ENCODE measurements at regions not wholly inside any gene's neighbourhood (a gene's known extent, or its start where the extent isn't known, plus 50 kb on each side); places are given as distances from the start of the nearest gene placed in this dataset.
"Not testable (repeated sequence)": the region's sequence is repeated elsewhere in the genome, so short reads cannot be mapped to it uniquely, and the experiment has no call there.

DNA sequence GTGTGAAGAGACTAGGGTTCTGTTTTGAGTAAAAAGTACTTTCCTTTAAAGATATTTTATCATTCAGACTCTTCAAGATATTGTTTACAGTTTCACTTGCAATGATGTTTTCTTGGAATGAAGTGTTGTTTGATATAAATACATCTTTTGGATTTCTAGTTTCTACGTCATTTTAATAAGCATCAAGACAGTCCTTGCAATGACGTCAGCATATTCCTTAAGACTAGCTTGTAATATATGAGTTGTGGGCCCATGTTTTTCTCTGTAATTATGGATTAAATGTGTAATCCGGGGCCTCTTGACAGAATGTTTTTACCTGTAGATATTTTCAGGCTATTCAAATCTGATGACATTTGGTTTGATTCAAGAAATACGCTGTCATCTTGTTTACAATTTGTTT, 66.1 kb downstream of the RBMX2 start:
- DNase-seq (ENCODE audit: low spot score): no peak

- DNase-seq (ENCODE audit: low spot score): no peak
Observed at GRCh38 chrX:130468395-130468923, 66.7 kb downstream of the RBMX2 start.

DNA sequence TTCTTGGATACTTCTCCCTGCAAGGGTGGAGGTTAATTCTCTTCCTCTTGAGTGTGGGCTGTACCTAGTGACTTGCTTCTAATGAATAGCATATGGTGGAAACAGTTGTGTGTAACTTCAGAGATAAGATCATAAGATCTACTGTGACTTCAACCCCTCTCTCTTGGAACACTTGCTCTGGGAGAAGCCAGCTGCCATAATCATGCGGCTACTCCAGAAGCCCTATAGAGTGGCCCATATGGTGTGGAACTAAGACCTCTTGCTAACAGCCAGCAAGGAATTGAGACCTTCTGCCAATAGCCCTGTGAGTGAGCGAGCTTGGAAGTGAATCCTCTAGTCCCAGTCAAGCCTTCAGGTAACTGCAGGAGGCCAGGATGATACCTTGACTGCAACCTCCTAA, 81.1 kb downstream of the RBMX2 start:
- no peak for DNase-seq (ENCODE audit: low spot score)

- no peak for DNase-seq (ENCODE audit: low spot score)
Observed at GRCh38 chrX:130485870-130486269, 84.1 kb downstream of the RBMX2 start.

DNA sequence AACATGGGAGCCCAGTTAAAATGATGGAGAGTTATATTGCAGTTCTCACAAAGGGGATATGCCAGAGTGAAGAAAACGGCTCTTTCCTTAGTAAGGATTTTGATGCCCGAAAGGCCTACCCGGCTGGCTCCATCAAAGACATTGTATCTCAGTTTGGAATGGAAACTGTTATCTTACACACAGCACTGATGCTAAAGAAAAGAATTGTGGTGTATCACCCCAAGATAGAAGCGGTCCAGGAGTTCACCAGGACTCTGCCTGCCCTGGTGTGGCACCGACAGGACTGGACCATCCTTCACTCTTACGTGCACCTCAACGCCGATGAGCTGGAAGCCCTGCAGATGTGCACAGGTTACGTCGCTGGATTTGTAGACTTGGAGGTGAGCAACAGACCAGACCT, 93.7 kb downstream of the RBMX2 start:
- not testable (repeated sequence) for DNase-seq (ENCODE audit: low spot score)

DNA sequence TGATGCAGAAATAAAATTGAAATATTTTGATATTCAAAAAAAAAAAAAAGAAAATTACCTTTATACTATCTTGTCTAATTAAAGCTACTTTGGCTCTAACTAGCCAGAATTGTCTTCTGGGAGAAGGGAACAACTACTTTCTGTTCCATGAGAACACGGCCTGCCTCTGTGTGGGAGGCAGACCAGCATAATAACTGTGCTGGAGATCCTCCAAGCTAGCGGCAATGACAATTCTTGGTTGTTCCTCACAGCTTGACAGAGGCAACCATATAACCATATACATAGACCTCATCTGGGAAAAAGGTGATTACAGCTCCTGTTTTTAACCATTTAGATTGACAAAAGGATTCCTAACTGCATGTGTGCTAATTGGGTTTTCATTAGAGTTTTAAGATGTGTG, 95.7 kb downstream of the RBMX2 start:
- no peak for DNase-seq (ENCODE audit: low spot score)

DNA sequence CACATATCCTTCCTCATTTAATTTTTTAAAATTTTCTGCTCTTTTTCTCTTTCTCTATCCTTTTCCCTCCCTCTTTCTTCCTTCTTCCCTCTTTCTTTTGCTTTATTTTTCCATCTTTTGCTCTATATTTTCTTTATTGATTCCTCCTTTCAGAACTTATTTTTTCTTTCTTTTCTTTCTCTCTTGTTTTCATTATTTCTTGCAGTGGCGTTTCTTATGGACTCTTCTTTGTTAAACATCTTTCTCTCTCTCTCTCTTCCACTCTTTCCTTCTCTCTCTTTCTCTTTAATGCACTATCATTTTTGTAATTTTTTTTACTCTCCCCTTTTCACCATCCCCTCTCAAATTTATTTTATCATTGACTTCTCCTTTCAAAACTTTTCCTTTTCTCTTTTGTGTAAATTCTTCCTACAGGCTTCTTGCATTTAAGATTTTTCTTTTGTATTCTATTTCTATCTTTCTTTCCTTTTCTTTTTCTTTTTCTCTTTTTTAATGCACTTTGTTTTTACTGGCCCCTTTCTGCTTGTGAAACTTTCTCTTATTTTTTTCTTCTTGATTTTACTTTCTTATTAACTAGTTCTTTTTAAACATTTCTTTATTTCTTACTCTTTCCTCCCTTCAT, 97.0 kb downstream of the RBMX2 start:
- no peak for DNase-seq (ENCODE audit: low spot score)

GRCh38 chrX:130502016-130502570, 100.3 kb downstream of the RBMX2 start:
- no peak for DNase-seq (ENCODE audit: low spot score)

DNA sequence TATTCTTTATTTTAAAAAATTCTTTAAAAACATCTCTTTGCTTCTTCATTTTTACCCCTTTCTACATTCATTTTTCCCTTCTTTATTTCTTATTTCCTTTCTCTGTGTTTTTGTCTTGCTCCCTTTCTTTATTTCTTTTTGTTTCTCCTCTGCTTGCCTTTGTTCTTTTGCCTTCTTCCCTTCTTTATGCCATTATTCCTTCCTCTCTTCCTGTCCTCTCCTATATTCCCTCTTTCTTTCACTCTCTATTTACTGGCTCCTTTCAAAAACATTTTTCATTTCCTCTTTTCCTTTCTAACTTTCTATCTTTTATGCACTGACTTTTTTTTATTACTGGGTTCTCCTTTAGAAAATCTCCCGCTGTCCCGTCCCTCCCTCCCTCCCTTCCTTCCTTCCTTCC, 102.2 kb downstream of the RBMX2 start:
- no peak for DNase-seq (ENCODE audit: low spot score)

DNA sequence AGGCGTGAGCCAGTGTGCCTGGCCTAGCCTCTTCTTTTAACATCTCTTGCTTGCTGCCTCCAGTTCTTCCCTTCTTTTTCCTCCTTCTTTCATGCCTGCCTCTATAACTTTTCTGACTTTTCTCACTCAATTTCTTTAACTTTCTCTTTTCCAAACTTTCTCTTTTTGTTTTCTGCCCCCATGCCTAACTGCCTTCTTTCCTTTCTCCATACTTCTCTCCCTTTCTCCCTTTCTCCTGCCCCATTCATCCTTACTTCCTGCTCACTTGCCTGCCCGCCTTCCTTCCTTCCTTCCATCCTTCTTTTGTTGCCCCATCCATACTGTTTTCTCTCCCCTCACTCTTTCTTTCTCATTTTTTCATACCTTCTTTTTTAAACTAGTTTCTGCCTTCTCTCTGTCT, 105.2 kb downstream of the RBMX2 start:
- DNase-seq (ENCODE audit: low spot score): no peak

DNA sequence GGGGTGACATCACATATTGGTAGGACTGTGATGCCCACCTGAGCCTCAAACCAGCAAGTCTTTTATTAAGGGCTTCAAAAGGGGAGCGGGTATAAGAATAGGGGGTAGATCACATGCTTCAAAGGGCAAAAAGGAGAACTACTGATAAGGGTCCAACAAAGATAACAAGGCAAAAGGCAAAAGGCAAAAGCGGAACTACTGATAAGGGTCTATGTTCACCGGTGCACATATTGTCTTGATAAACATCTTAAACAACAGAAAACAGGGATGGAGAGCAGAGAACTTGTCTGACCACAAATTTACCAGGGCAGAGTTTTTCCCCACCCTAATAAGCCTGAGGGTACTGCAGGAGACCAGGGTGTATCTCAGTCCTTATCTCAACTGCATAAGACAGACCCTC, 110.7 kb downstream of the RBMX2 start:
- not testable (repeated sequence) for DNase-seq (ENCODE audit: low spot score)

DNA sequence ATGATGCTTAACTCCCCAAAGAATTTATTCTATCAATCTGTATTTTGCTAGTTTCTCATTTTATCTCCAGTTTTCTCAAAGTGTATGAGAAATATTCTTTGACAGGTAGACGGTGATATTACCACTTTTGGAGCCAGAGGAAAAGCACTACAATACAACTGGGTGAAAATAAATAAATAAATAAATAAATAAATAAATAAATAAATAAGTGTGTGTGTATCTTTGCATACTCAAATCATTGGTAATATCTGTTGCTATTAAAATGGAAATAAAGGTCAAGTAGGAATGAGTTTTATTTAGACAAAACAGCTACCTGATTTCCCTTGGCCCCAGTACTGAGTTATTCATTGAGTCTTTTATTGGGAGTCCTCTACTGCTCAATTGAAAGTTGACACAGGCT, 114.3 kb downstream of the RBMX2 start:
- DNase-seq (ENCODE audit: low spot score): no peak

DNA sequence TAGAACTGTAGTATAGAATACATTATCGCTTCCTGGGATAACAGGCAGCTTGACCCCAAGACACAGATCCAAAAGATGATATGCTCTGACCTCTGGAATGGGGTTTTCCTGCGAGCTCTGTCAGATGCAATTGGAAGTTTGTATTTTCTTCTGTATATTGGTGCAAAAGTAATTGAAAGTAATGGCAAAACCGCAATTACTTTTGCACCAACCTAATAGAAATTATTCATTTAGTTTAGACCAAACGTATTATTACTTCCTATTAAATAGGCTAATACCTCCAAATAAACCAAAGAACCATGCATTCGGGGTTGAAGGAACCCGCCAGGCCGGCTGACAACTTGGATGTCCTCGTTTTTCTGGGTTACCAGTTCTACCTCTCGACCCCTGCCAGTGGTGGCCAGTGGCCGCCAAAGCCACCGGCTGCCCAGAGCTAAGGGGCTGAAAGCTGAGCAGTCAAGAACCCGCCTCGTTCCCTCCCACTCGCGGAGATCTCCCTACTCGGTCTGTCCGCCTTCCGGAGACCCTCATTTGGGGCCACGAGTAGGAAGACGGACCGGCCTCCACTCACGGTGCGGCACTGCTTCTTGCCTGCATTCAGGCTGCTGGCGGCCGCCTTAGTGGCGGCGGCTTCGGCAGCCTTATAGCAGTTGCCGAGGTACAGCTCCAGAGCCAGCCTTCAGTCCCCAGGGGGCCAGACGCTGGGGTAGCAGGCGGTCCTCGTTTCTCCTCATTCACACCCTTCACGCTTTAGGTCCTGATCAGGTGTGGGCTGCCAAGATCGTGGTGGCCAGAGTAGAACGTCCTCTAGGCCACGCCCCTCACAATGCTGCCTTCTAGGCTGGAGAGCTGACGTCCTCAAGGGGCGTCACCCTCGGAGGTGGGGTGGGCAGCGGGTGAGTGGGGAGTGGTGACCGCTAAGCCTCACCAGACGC, 121.9 kb downstream of the RBMX2 start:
- peak; percentile 60 for DNase-seq (ENCODE audit: low spot score)

DNA sequence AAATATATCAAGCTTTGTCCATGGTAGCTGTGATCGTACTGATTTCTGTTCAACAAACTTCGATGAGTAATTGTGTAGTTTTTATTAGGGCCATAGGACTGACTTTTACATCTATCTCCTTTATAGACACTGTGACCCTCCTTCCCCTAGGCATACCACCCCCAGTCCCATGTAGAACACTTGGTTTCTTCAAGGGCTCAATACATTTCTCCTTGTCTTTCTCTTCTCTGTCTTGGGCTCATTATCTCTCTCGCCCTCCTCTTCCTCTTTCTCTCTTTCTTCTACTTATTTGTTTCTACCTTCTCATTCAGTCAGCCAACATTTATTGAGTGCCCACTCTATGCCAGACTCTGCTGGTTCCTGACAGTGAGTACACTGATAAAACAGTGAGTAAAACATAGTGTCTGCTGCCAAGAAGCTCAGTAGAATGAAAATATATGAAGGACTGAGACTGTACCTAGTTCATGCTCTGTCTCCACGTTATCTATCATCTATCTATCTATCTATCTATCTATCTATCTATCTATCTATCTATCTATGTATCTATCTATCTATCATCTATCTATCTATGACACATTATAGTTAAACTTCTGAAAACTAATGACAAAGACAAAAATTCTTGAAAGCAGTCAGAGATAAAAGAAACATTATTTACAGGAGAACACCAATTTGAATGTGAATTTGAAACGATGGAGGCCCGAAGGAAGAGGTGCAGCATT, 122.8 kb downstream of the RBMX2 start:
- no peak for DNase-seq (ENCODE audit: low spot score)

DNA sequence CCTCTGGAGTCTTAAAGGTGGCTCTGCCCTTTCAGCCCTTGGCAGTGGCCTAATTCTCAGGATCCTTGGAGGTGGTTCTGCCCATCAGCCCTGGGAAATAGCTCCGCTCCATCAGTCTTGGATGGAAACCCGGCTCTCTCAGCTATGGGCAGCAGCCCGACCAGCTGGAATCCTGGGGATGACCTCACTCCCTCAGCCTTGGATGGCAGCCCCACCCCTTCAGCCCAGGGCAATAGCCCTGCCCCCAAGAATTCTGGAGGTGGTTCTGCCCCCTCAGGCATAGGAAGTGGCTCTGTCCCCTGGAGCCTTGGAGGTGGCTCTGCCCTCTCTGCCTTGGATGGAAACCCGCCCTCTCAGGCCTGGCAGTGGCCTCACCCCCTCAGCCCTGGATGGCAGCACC, 127.7 kb downstream of the RBMX2 start:
- DNase-seq (ENCODE audit: low spot score): no peak

- no peak for DNase-seq (ENCODE audit: low spot score)
Observed at GRCh38 chrX:130531066-130531465, 129.3 kb downstream of the RBMX2 start.

GRCh38 chrX:130539721-130540321, 138.0 kb downstream of the RBMX2 start:
- peak; percentile 52 for DNase-seq (ENCODE audit: low spot score)

DNA sequence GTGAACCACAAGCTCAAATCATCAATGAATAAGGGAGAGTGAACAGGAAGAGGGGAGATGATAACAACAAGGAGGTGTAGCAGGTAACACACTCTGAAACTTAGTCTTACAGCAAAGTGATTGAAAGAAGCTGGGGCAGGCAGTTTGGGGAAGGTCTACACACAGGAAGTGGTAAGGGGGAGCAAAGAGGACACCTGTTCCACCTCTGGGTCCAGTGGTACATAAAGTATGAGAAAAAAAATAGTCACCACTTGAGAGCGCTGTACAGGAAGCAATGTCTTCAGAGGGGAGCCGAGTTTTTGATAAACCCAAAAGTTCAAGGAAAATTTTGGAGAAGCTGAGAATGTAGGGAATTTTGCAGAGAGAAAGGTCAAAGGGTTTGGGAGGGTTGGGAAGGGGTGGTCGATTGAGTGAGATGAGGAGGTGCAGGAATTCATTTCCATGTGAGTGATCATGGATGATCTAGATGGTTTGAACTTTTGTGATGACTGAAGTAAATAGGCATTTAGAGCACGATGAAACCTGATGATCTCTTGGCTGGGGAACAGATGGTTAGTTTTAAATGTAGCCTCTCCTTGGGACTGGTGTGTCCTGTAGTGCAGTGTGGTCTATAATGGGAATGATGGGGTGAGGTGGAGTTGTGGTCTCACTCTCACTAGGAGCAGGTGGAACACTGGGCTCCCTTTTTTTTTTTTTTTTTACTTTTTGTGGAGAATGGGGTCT, 142.0 kb downstream of the RBMX2 start:
- no peak for DNase-seq (ENCODE audit: low spot score)

- no peak for DNase-seq (ENCODE audit: low spot score)
Observed at GRCh38 chrX:130545796-130546195, 144.0 kb downstream of the RBMX2 start.

GRCh38 chrX:130549382-130549781, 147.6 kb downstream of the RBMX2 start:
- not testable (repeated sequence) for DNase-seq (ENCODE audit: low spot score)

DNA sequence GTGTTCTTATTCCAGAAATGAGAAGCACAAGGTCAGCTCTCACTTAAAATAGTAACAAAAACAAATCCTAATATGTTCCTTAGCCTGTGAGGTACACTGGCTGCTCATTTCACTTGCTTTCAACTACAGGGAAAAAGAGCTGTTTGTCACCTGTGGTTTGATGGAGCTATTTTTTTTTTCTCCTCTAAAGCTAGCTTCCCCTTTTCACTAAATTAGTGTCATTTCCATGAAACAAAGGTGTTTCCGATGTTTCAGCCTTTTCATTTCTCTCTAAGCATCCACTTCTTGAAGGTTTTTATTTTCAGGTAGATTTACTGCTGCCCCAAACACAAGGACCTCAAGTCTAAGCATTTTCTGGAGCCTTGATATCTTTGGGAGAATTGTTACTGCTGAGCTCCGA, 148.6 kb downstream of the RBMX2 start:
- DNase-seq (ENCODE audit: low spot score): no peak
